ENCODE measurements at regions not wholly inside any gene's neighbourhood (a gene's known extent, or its start where the extent isn't known, plus 50 kb on each side); places are given as distances from the start of the nearest gene placed in this dataset.
A peak's percentile ranks its signal among the peaks of the same experiment; 100 is the strongest.
"Not testable (repeated sequence)": the region's sequence is repeated elsewhere in the genome, so short reads cannot be mapped to it uniquely, and the experiment has no call there.

DNA sequence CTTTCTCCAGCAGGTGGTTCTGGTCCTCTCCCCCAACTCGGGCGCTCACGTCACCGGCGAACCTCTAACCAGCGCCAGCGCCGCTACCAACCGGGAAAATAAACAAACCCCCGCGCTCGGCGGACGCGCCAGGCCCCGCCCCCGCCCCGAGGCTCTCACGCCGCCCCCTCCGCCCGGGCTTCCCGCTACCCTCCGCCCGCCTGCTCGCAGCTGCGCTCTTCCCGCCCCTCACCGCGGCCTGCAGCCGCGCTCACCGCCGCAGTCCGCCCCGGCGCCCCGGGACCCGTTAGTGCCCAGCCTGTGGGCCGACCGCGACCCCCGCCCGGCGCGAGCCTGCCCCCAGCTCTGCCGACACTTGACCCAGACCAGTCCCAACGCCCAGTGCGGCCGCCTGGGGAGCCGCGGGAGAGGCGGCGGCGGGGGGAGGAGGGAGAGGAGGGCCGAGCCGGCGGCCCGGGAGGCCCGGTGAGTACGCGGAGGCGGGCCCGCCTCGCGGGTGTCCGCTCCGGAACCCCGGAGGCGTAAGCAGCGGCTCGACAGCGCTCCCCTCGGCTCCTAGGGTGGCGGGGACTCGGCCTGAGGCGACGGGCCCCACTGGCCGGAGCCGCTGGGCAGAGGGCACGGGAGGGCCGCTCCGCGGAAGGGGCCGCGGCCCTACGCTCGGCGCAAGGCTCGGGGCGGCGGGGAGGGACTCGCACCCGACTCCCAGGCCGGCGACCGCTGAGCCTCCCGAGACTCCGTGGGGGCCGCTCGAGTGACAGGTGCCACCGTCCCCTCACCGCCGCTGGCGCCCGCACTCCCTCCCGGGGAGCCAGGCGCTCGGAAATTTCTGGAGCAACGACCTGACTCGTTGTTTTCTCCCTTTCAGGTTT is 63.6 kb upstream of the AGTPBP1 start:
- H3K9me3 ChIP-seq (replicated peaks; ENCODE audit: control insufficient read depth, insufficient read depth, low read length); H3K36me3 ChIP-seq (ENCODE audit: control insufficient read depth in 2 of 2, insufficient read depth in 2 of 2, low read length in 1 of 2); intact Hi-C loops (cut with micrococcal nuclease; ENCODE audit: unreplicated experiment); H4K20me1 ChIP-seq (ENCODE audit: control insufficient read depth, insufficient read depth); H3K27me3 ChIP-seq (replicated peaks in 1 of 2; ENCODE audit: control insufficient read depth in 2 of 2, insufficient read depth in 2 of 2, low read length in 1 of 2); POLR2A ChIA-PET; RAD21 ChIA-PET (ENCODE audit: unreplicated experiment); H3K79me2 ChIP-seq (ENCODE audit: control insufficient read depth, insufficient read depth, low read length); H3K27ac ChIP-seq (ENCODE audit: control insufficient read depth, insufficient read depth); BruUV-seq (replicated peaks); FAIRE-seq; SMC1A ChIA-PET (ENCODE audit: uncharacterized antibody, unreplicated experiment); H3K4me1 ChIP-seq (ENCODE audit: control insufficient read depth, insufficient read depth, low read length): not testable (repeated sequence)
- ATAC-seq (peak; percentile 89), DNase-seq (ENCODE audit: low read depth, low spot score) (peak; percentile 8)
- in situ Hi-C loops (cut with MboI): loop anchor here (25.0 kb wide), 1 partner anchor 482 kb away; the partner anchor contains the start of gene ISCA1
- CTCF ChIA-PET: interaction anchor here (0.6 to 1.4 kb wide), 2 partner anchors 14 to 1023 kb away, joined by 3 read pairs; no protein-coding TSS in a partner anchor
- Histone ChIP-seq H3K4me2 (ENCODE audit: control insufficient read depth, insufficient read depth) (peak overlapping the region; percentile 48), H2AFZ (ENCODE audit: control insufficient read depth, low read depth, low read length) (peak overlapping the region; percentile 71), H3K9ac (ENCODE audit: control insufficient read depth, insufficient read depth, low read length) (peak overlapping the region; percentile 60; the same call in 1 of the 2 replicates), H3K4me3 (peak overlapping the region; percentile 74)
- TF ChIP-seq BHLHE40 (IDR thresholded peaks at IDR 0.05; ENCODE audit: borderline replicate concordance in 1 of 2, low read depth in 2 of 2, low read length in 1 of 2) (peak; percentile 3 to 40; a peak in 1 of 4 replicates), DPF2 (IDR thresholded peaks at IDR 0.05) (0 out of 2 replicates have a peak, but pooled peaks have one; percentile 34), NR2F1 (conservative IDR thresholded peaks at IDR 0.05) (0 out of 2 replicates have a peak, but pooled peaks have one; percentile 22), POLR2A (IDR thresholded peaks at IDR 0.05; ENCODE audit: low read depth, low read length) (peak; percentile 56), EGR1 (IDR thresholded peaks at IDR 0.05; ENCODE audit: borderline replicate concordance in 1 of 2, low read depth in 2 of 2, low read length in 2 of 2) (peak in 1 of 2 experiments; percentile 22; a peak in 1 of 3 replicates), YY1 (IDR thresholded peaks at IDR 0.05; ENCODE audit: low read depth, low read length) (0 out of 2 replicates have a peak, but pooled peaks have one; percentile 8)
- TF ChIP-seq, protein P1, sequence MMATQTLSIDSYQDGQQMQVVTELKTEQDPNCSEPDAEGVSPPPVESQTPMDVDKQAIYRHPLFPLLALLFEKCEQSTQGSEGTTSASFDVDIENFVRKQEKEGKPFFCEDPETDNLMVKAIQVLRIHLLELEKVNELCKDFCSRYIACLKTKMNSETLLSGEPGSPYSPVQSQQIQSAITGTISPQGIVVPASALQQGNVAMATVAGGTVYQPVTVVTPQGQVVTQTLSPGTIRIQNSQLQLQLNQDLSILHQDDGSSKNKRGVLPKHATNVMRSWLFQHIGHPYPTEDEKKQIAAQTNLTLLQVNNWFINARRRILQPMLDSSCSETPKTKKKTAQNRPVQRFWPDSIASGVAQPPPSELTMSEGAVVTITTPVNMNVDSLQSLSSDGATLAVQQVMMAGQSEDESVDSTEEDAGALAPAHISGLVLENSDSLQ (IDR thresholded peaks at IDR 0.05): peak; percentile 52; the same call in 1 of the 2 replicates
- TF ChIP-seq, protein P2, sequence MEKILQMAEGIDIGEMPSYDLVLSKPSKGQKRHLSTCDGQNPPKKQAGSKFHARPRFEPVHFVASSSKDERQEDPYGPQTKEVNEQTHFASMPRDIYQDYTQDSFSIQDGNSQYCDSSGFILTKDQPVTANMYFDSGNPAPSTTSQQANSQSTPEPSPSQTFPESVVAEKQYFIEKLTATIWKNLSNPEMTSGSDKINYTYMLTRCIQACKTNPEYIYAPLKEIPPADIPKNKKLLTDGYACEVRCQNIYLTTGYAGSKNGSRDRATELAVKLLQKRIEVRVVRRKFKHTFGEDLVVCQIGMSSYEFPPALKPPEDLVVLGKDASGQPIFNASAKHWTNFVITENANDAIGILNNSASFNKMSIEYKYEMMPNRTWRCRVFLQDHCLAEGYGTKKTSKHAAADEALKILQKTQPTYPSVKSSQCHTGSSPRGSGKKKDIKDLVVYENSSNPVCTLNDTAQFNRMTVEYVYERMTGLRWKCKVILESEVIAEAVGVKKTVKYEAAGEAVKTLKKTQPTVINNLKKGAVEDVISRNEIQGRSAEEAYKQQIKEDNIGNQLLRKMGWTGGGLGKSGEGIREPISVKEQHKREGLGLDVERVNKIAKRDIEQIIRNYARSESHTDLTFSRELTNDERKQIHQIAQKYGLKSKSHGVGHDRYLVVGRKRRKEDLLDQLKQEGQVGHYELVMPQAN (conservative IDR thresholded peaks at IDR 0.05): peak; percentile 33; the same call in 1 of the 2 replicates
- TF ChIP-seq, protein P3, sequence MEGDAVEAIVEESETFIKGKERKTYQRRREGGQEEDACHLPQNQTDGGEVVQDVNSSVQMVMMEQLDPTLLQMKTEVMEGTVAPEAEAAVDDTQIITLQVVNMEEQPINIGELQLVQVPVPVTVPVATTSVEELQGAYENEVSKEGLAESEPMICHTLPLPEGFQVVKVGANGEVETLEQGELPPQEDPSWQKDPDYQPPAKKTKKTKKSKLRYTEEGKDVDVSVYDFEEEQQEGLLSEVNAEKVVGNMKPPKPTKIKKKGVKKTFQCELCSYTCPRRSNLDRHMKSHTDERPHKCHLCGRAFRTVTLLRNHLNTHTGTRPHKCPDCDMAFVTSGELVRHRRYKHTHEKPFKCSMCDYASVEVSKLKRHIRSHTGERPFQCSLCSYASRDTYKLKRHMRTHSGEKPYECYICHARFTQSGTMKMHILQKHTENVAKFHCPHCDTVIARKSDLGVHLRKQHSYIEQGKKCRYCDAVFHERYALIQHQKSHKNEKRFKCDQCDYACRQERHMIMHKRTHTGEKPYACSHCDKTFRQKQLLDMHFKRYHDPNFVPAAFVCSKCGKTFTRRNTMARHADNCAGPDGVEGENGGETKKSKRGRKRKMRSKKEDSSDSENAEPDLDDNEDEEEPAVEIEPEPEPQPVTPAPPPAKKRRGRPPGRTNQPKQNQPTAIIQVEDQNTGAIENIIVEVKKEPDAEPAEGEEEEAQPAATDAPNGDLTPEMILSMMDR (IDR thresholded peaks at IDR 0.05 in 2 of 3, conservative IDR thresholded peaks at IDR 0.05 in 1 of 3; ENCODE audit: control insufficient read depth in 2 of 3, extremely low read depth in 1 of 3, insufficient read depth in 1 of 3, low read depth in 3 of 3, low read length in 3 of 3): peak in 2 of 3 experiments; percentile 24 to 28; a peak in 2 of 6 replicates
- under 1% methylated on average over 35 of the region's 111 CpGs for WGBS (ENCODE audit: insufficient coverage, insufficient replicate concordance, low lambda C conversion rate, missing lambda C conversion rate)

DNA sequence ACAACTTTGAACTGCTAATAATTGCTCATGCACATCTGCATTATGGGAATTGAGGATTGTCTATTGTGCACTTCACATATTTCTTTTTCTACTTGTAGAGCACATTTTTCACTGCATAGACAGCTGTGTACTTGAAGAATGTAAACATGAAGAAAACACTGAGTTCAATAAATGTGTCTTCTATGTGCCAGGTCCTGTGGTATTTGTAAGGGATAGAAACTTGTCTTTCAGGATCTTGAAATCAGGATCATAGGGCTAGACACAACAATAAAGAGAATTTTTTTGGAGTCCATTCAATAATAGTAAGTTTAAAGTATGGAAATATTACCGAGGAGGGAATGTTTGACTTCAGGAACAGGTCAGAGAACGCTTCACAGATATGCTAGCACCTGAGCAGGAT is 66.6 kb upstream of the AGTPBP1 start:
- H3K9ac ChIP-seq (ENCODE audit: control insufficient read depth, insufficient read depth, low read length); H3K4me1 ChIP-seq (ENCODE audit: control insufficient read depth, insufficient read depth, low read length); RAD21 ChIA-PET (ENCODE audit: unreplicated experiment); H2AFZ ChIP-seq (ENCODE audit: control insufficient read depth, low read depth, low read length); H4K20me1 ChIP-seq (ENCODE audit: control insufficient read depth, insufficient read depth); H3K27me3 ChIP-seq (replicated peaks in 1 of 2; ENCODE audit: control insufficient read depth in 2 of 2, insufficient read depth in 2 of 2, low read length in 1 of 2); POLR2A ChIA-PET; H3K4me3 ChIP-seq; H3K4me2 ChIP-seq (ENCODE audit: control insufficient read depth, insufficient read depth); H3K9me3 ChIP-seq (replicated peaks; ENCODE audit: control insufficient read depth, insufficient read depth, low read length); ATAC-seq; BruUV-seq (replicated peaks); H3K79me2 ChIP-seq (ENCODE audit: control insufficient read depth, insufficient read depth, low read length); H3K36me3 ChIP-seq (ENCODE audit: control insufficient read depth in 2 of 2, insufficient read depth in 2 of 2, low read length in 1 of 2); DNase-seq (ENCODE audit: low read depth, low spot score); FAIRE-seq; intact Hi-C loops (cut with micrococcal nuclease; ENCODE audit: unreplicated experiment); H3K27ac ChIP-seq (ENCODE audit: control insufficient read depth, insufficient read depth); SMC1A ChIA-PET (ENCODE audit: uncharacterized antibody, unreplicated experiment): not testable (repeated sequence)
- 96% methylated on average over 2 of the region's 2 CpGs for WGBS (ENCODE audit: insufficient coverage, insufficient replicate concordance, low lambda C conversion rate, missing lambda C conversion rate)
- in situ Hi-C loops (cut with MboI): loop anchor here (25.0 kb wide), 1 partner anchor 479 kb away; the partner anchor contains the start of gene ISCA1
- CTCF ChIA-PET: interaction anchor here (0.6 kb wide), 1 partner anchor 260 kb away, joined by 3 read pairs; no protein-coding TSS in a partner anchor

Measured in GM12878 (cell line).